Stomach (tissue), 8 donors: ENCODE measurements at regions not wholly inside any gene's neighbourhood (a gene's known extent, or its start where the extent isn't known, plus 50 kb on each side); places are given as distances from the start of the nearest gene placed in this dataset.

Experiments used
- DNase-seq, 2 donors: peaks; one replicate each; pipeline versions ENCODE4 v3.0.0 to v3.0.0-alpha.2; 2013 to 2019
- H3K27ac ChIP-seq, 5 donors: fragments of 200-600 bp in 4 of 5; sonication (generic) in 4 of 5; one replicate each; pipeline ENCODE4 v1.5.1; 2013 to 2019; ENCODE audit warnings: mild to moderate bottlenecking in 1 of 5, moderate library complexity in 1 of 5
- H3K27me3 ChIP-seq, 3 donors: fragments of 200-600 bp; sonication (generic); one replicate each; pipeline ENCODE4 v1.5.1; 2017 to 2019; ENCODE audit warnings: mixed run types in 1 of 3
- H3K36me3 ChIP-seq, 4 donors: fragments of 200-600 bp; sonication (generic); 1 replicate in 3 of 4; 2 replicates in 1 of 4; pipeline ENCODE4 v1.5.1; 2016 to 2019
- H3K4me1 ChIP-seq, 4 donors: fragments of 200-600 bp; sonication (generic); one replicate each; pipeline ENCODE4 v1.5.1; 2016 to 2019
- H3K4me3 ChIP-seq, 4 donors: fragments of 200-600 bp; sonication (generic) in 3 of 4; one replicate each; pipeline ENCODE4 v1.5.1; 2016 to 2019; ENCODE audit warnings: mild to moderate bottlenecking in 1 of 4
- H3K9me3 ChIP-seq, 4 donors: fragments of 200-600 bp; sonication (generic); one replicate each; pipeline ENCODE4 v1.5.1; 2016 to 2019
- EP300 ChIP-seq: sonication (generic); formaldehyde crosslinking; IDR thresholded peaks from one replicate; pipeline ENCODE4 v1.6.1; 2017; ENCODE audit warnings: antibody characterized with exemption
- POLR2A ChIP-seq, 4 donors: fragments of 450-650 bp; IDR thresholded peaks; one replicate each; pipeline ENCODE4 v1.6.1; 2016; ENCODE audit warnings: antibody characterized with exemption in 4 of 4, control low read depth in 2 of 4, mild to moderate bottlenecking in 1 of 4, moderate library complexity in 1 of 4
- POLR2AphosphoS5 ChIP-seq, 3 donors: sonication (generic); formaldehyde crosslinking; IDR thresholded peaks; one replicate each; pipeline ENCODE4 v1.6.1; 2016; ENCODE audit warnings: antibody characterized with exemption in 3 of 3
- WGBS, 5 donors: extraction: QIAGEN DNeasy Blood & Tissue Kit in 3 of 5; methylation state at CpG; one replicate each; pipeline versions ENCODE4 v1.1.5 to v1.1.7; 2013 to 2018; 5-methylcytosine and 5-hydroxymethylcytosine counted together
- intact Hi-C: fragments of 100-400 bp; cut with DNase I; formaldehyde crosslinking; loops from one replicate; pipeline ENCODE4 v1.15.1; 2023; ENCODE audit warnings: low total_unique reads
- TF ChIP-seq, protein P1 (sequence below), 7 experiments: fragments of 450-650 bp in 4 of 7; fragments of 200-600 bp in 3 of 7; sonication (generic) in 3 of 7; IDR thresholded peaks; one replicate each; pipeline ENCODE4 v1.5.1; 2016 to 2019; ENCODE audit warnings: antibody characterized with exemption in 7 of 7, control low read depth in 2 of 7, mild to moderate bottlenecking in 1 of 7
- donor health status: healthy with polysubstance abuse.
- donor health status: Bipolar disorder and iron deficiency.
- donor health status: healthy.

- no peak overlapping the region for H3K4me3 ChIP-seq
- peaks cover 0 to 26% (median 2%) of the 10 kb centered on the region in 4 donors for H3K4me1 ChIP-seq
- no peak for DNase-seq
- H3K27me3 ChIP-seq = no peaks in the 10 kb centered on the region
- intact Hi-C loops = no loop called here
- no peak overlapping the region for H3K27ac ChIP-seq
- no peaks in the 10 kb centered on the region for H3K36me3 ChIP-seq
- no peaks in the 10 kb centered on the region for H3K9me3 ChIP-seq
- TF ChIP-seq POLR2A (IDR thresholded peaks at IDR 0.05) = no peak
- no peak for TF ChIP-seq EP300
- no peak for TF ChIP-seq POLR2AphosphoS5 (IDR thresholded peaks at IDR 0.05)
- TF ChIP-seq, protein P1, sequence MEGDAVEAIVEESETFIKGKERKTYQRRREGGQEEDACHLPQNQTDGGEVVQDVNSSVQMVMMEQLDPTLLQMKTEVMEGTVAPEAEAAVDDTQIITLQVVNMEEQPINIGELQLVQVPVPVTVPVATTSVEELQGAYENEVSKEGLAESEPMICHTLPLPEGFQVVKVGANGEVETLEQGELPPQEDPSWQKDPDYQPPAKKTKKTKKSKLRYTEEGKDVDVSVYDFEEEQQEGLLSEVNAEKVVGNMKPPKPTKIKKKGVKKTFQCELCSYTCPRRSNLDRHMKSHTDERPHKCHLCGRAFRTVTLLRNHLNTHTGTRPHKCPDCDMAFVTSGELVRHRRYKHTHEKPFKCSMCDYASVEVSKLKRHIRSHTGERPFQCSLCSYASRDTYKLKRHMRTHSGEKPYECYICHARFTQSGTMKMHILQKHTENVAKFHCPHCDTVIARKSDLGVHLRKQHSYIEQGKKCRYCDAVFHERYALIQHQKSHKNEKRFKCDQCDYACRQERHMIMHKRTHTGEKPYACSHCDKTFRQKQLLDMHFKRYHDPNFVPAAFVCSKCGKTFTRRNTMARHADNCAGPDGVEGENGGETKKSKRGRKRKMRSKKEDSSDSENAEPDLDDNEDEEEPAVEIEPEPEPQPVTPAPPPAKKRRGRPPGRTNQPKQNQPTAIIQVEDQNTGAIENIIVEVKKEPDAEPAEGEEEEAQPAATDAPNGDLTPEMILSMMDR (IDR thresholded peaks at IDR 0.05) = no peak
- WGBS, 5 donors = 83 to 88% (median 86%) methylated on average over 9 of the region's 9 CpGs
Measured at GRCh38 chr1:228999446-229000170, 264.3 kb downstream of the RHOU start.

- WGBS, 5 donors = 96 to 98% (median 98%) methylated on average over 8 of the region's 8 CpGs
- no peak overlapping the region for H3K27ac ChIP-seq
- DNase-seq = no peak
- H3K4me3 ChIP-seq = no peak overlapping the region
- intact Hi-C loops = no loop called here
- no peaks in the 10 kb centered on the region for H3K27me3 ChIP-seq
- peaks cover 0 to 28% (median 2%) of the 10 kb centered on the region in 4 donors for H3K4me1 ChIP-seq
- H3K36me3 ChIP-seq = no peaks in the 10 kb centered on the region
- no peak for TF ChIP-seq POLR2AphosphoS5 (IDR thresholded peaks at IDR 0.05)
- TF ChIP-seq POLR2A (IDR thresholded peaks at IDR 0.05) = no peak
- no peak for TF ChIP-seq EP300
- TF ChIP-seq, protein P1 (IDR thresholded peaks at IDR 0.05) = no peak
- H3K9me3 ChIP-seq = no peaks in the 10 kb centered on the region
Measured at GRCh38 chr1:229000187-229000586, 264.9 kb downstream of the RHOU start.

DNA sequence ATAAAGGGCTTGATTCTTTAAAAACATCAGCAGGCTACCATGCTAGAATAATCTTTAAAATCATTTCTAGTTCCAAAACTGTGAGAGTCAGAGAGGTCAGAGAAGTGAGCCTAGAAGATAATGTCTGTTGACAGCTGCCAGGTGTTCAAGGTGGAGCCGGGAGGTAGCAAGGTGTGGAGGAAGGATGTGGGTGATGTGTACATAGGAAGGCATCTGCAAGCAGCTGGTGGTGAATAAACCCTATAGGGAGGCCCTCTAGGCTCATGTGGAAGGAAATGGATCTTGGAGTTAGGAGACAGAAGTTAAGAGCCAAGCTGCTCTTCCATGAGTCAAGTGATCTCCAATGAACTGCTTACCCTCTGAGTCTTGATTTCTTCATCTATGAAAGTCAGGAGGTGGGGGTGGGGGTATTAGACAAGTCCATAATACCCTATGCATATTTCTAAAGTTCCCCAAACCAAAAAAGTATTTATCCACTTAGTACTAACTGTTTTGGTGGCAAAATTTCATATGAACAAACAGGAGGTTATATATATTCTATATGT is 266.3 kb downstream of the RHOU start:
- 25 to 45% (median 35%) methylated on average over 1 of the region's 1 CpG for WGBS, 5 donors
- H3K36me3 ChIP-seq = no peaks in the 10 kb centered on the region
- no peak for DNase-seq
- H3K4me1 ChIP-seq = peaks cover 0 to 28% (median 2%) of the 10 kb centered on the region in 4 donors
- H3K27me3 ChIP-seq = no peaks in the 10 kb centered on the region
- no peaks in the 10 kb centered on the region for H3K9me3 ChIP-seq
- H3K4me3 ChIP-seq = no peak overlapping the region
- intact Hi-C loops = no loop called here
- TF ChIP-seq POLR2AphosphoS5 (IDR thresholded peaks at IDR 0.05) = no peak
- TF ChIP-seq EP300 = no peak
- TF ChIP-seq, protein P1 (IDR thresholded peaks at IDR 0.05) = no peak
- TF ChIP-seq POLR2A (IDR thresholded peaks at IDR 0.05) = no peak
- no peak overlapping the region for H3K27ac ChIP-seq

DNA sequence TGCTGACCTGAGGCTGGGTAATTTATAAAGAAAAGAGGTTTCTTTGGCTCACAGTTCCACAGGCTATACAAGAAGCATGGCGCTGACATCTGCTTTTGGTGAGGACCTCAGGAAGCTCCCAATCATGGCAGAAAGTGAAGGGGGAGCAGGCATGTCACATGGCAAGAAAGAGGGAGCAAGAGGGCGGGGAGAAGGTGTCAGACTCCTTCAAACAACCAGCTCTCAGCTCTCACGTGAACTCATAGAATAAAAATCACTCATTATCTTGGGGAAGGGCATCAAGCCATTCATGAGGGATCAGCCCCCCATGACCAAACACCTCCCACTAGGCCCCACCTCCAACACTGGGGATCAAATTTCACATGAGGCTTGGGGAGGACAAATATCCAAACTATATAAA is 266.8 kb downstream of the RHOU start:
- 86 to 95% (median 93%) methylated on average over 3 of the region's 3 CpGs for WGBS, 5 donors
- TF ChIP-seq POLR2AphosphoS5 (IDR thresholded peaks at IDR 0.05) (no peak), EP300 (no peak), POLR2A (IDR thresholded peaks at IDR 0.05) (no peak)
- TF ChIP-seq, protein P1 (IDR thresholded peaks at IDR 0.05) = no peak
- intact Hi-C loops = no loop called here

More for the DNA sequence above, 266.8 kb downstream of the RHOU start:
- no peaks in the 10 kb centered on the region for H3K36me3 ChIP-seq
- H3K9me3 ChIP-seq = no peaks in the 10 kb centered on the region
- no peak overlapping the region for H3K4me3 ChIP-seq
- no peaks in the 10 kb centered on the region for H3K27me3 ChIP-seq
- H3K4me1 ChIP-seq = peaks cover 0 to 28% (median 2%) of the 10 kb centered on the region in 4 donors
- no peak overlapping the region for H3K27ac ChIP-seq
- no peak for DNase-seq
